ENCODE measurements at regions not wholly inside any gene's neighbourhood (a gene's known extent, or its start where the extent isn't known, plus 50 kb on each side); places are given as distances from the start of the nearest gene placed in this dataset.

DNA sequence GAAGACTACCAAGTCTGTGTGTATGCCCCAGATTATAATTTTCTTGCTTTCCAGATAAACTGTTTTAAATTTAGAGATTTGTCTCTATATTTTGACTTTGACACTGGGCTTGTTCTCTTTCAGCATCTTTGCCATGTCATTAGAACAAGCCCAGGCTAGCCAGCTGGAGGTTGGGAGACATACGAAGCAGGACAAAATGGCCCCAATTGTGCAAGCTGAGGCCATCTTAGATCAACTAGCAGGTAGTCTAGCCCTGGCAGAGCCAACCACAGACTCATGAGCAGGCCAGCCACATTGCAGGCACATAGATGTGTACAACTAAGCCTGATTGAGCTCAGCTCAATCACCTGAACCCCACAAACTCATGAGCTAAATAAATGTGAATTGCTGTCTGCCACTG lies 321.4 kb downstream of the ATP23 start:
- no peak for DNase-seq (ENCODE audit: low read depth in 2 of 2)

DNA sequence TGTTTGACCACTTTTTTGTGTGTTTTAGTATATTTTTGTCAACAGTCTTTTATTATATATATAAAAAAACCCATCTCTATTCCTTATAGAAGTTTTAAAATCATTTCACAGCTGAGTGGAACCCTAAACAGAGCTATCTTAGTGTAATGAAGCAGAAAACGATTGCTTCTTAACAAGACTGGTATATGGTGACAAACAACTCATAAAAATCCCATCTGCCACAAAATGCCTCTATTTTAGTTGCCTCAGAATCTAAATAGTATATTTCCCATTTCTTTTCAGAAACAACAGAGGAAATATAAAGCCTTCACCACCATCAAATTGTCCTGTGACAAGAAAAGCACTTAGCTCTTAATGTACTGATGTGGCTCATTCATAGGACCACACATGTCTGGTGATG lies 322.4 kb downstream of the ATP23 start:
- no peak for DNase-seq (ENCODE audit: low read depth in 2 of 2)

DNA sequence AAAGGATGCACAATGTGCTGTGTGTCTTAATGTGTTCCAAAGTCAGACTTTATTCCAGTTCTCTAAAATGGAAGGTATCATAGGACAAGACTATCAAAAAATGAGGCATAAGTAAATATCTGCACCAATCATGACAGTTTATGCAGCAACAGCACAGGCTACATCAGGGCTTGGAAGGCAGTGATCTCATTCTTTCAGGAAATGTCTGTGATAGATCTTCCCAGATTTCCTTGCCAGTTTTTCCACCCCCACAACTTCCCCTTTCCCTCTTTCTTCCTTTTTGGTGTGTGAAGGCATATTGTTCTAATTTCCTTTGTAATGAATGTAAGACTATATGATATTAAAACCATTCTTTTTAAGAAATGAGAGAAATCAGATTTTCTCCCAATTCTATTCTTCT lies 326.7 kb downstream of the ATP23 start:
- DNase-seq (ENCODE audit: low read depth in 2 of 2), result peak; percentile 59 to 83

DNA sequence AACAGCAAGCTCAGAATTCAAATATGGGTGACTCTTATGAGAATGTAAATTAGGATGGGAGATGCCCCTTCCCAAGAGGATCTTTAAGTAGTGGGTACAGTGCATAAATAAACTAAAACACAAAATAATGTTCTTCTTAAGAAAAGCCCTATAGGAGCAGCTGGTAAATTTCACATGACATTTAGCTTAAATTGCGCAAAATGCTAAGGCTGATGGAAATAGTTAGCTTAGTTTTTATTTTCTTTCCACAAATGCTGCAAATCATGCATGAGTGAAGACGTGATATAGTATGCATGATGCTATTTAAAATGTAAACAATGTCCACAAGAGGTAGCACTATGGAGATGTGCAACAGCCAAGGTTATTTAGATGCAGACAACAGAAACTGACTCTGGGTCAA lies 328.1 kb downstream of the ATP23 start:
- no peak for DNase-seq (ENCODE audit: low read depth in 2 of 2)

DNA sequence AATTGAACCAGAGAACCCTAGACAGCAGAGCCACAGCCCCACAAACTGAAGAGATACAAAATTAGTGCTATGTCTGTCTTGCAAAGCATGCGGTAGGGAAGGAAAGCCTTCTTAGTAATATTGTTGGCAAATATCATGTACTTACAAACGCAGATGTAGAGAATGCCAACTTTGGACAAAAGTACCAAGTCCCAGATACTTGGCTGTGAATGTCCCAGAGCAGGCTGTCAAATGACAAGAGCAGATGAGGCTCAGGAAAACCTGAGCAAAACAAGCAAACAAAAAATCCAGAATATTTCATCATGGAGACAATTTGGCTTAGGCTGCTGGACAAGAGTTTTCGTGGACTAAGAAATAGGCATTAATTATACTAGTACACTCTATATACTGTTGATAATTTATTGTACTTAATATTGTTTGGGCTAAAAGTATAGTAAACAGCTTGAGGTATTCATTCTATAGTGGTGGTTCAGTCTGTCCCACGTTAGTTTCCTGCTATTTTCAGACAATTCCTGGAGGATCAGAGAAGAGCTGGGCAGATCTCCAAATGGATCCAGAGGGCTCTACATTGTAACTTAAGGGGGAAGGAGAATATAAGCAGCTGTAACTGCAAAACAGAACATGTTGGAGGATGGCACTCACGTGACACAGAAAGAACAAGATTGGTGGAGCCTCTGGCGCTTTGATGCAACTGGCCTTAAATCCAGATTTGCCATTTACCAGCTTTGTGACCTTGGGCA lies 329.8 kb downstream of the ATP23 start:
- DNase-seq (ENCODE audit: low read depth in 2 of 2), result no peak

DNA sequence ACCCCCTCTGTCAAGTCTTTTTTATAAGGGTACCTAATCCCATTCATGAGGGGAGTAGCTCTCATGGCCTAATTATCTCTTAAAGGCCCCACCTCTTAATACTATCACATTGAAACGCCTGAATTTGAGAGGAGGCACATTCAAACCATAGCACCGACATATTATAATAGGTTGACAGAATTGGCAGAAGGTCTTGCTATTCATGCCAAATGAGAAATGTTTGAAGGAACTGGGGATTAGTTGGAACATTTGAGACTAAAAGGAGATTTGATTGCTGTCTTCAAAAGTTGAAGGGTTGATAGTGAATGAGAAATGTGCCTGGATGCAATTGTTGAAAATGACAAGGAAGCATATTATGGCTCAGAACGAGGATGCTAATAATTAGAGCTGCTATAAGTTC lies 331.1 kb downstream of the ATP23 start:
- no peak for DNase-seq (ENCODE audit: low read depth in 2 of 2)

DNA sequence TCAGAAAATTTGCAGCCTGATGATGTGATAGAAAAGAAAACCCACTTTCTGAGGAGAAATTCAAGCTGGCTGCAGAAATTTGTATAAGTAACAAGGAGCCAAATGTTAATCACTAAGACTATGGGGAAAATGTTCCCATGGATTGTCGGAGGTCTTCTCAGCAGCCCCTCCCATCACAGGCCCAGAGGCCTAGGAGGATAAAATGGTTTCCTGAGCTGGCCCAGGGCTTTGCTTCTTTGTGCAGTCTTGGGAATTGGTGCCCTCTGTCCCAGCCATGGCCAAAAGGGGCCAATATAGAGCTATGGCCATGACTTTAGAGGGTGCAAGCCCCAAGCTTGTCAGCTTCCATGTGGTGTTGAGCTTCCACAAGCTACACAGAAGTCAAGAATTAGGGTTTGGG lies 335.9 kb downstream of the ATP23 start:
- DNase-seq (ENCODE audit: low read depth in 2 of 2), result no peak

DNA sequence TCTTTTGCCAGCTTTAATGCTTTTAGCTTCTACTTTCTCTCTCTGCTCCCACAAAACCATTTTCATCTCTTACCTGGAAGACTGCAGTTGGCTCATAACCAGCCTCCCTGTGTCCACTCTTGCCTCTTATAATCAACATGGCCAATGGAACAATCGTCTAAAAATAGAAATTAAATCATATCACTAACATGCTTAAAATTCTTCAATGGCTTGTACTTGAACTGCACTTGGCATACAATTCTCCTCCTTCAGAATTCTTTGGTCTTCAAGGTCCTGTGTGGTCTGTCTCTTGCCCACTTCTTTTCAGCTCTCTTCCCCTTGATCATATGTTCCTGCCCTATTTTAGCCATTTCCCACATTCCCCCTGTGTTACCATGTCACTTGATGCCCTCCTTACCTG lies 342.2 kb downstream of the ATP23 start:
- DNase-seq (ENCODE audit: low read depth in 2 of 2), result no peak

DNA sequence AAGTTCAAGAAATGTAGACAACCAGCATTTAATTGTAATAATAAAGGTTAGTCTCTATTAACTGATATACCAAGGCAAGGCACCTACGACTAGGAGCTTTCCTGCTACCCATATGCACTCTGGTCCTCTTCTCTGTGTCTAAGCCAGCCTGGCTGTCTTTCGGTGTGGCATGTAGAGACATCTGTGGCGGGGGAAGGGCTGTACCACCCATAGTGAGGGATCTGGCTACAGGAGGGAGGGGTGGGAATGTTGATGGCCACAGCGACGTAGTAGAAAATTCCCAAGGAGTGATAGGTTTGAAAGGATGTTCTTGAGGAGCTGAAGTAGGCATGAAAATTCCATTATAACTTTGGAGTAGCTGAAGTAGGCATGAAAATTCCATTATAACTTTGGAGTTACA lies 344.2 kb downstream of the ATP23 start:
- DNase-seq (ENCODE audit: low read depth in 2 of 2), result no peak

DNA sequence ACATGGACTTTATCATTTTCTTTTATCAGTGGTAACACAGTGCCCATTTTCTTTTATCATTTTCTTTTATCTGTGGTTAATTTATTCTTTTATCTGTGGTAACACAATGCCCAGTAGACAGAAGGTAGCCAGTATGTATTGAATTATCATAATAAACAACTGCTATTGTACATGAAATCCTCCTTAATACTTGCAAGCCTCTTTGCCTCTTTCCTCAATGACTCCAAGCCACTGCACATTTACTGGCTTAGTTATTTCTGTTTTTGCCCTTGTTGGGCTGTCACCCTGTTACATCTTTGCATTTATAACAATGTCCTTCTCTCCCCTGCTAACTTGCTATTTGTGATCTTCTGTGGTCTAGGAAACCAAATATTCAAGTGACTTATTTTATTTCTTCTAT lies 345.0 kb downstream of the ATP23 start:
- DNase-seq (ENCODE audit: low read depth in 2 of 2), result no peak

DNA sequence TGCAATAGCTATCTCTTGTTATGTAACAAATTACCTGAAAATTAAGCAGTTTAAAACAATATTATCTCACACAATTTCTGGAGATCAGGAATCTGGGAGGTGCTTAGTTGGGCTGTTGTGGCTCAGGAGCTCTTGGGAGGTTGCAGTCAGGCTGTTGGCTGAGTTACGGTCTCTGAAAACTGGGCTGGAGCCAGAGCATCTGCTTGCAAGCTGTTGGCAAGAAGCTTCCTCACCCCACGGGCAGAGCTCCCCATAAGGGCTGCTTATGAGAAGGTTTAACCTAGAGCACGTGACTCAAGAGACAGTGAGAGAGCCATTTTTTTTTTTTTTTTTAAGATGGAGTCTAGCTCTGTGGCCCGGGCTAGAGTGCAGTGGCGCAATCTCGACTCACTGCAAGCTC lies 346.8 kb downstream of the ATP23 start:
- no peak for DNase-seq (ENCODE audit: low read depth in 2 of 2)

DNA sequence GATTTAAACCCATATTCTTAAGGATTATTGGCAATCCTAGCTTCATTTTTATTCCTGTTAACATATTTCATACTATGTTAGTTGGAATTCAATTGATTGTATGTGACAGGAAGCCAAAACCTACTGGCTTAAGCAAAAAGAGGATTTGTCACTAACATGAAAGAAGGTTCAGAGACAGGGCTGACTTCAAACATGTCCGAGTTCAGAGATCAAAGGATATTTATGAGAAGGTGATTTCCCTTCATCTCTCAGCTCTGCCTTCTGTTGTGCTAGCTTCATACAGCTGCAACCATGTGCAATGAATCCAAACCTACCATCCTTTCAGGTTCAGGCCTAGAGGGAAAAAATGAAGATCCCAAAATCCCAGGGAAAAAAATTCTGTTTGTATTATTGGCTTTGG lies 349.7 kb downstream of the ATP23 start:
- no peak for DNase-seq (ENCODE audit: low read depth in 2 of 2)

DNA sequence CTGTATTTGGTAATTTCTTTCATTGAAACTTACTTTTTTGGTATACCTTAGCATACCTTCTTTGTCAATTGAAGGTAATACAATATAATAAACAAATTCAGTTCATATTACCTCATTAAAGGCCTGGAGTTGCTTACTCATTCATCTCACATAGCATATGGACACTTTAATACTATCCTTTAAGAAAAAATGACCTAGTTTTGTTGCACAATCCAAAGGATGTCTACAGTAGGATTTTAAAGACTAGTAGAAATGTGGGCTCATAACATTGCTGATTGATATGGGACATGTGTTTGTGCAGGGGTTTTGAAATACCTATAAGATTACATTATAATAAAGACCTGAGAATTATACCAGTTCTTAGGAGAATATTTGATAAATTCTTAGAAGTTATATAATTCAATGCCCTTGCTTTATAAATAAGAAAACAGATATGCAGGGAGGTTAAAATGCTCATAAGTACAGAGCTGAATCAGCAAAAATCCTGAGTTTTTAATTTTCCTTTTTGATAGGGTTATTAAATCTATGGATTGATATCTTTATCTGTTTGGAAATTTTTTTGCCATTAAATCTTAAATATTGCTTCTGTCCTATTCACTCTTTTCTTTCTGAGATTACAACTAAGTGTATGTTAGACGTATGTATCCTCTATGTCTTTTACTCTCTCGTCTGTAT lies 352.1 kb downstream of the ATP23 start:
- no peak for DNase-seq (ENCODE audit: low read depth in 2 of 2)

DNA sequence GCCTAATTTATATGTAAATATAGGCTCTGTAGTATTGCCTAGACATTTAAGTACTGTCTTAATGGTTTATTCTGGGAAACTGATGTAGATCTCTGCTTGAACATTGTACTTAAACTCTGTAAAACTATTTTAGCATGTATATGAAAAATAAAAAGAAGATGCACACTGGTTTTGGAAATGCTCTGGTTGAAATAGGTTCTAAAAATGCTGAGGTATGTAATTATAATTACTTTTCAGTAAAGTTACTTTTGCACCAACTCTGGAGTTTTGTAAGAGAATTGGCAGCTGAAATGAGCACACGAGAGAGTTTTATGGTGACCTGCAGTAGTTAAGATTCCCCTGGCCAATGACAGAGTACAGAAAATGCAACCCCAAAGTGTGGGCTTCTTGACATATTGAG lies 353.9 kb downstream of the ATP23 start:
- DNase-seq (ENCODE audit: low read depth in 2 of 2), result no peak

DNA sequence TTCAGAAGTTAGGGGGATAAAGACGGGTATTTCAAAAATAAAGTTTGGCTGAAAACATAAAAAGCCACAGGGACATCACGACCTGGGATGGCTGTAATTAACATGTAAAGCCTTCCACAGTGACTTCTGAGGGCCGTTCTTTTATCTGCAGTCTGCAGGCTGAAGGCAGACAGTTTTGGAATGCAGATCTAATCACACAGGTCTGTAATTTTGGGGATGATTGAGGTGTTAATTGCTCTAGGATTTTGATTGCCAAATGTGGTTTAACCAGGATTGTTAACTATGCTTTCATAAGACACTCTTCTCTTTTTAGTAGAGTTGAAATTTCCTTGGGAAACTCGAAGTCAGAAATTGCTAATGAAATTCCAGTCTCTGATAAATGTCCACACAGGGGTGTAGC lies 355.5 kb downstream of the ATP23 start:
- DNase-seq (ENCODE audit: low read depth in 2 of 2), result no peak

DNA sequence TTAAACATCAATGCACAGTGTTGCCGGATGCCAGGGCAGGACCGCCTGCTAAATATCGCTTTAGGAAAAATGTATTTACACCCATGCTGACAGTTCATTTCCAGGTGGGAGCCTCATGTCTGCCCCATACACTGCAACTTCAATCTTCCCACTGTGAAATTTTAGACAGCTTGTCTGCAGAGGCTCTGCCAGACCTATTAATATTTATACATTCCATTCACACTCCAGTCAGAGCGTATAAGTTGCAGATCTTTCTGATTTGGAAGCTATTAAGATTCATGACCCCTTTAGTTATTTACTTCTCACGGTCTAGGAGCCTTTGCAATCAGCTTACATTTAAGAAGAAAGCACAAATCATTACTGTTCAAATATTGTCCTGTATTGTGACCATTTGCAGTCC lies 357.4 kb downstream of the ATP23 start:
- no peak for DNase-seq (ENCODE audit: low read depth in 2 of 2)

DNA sequence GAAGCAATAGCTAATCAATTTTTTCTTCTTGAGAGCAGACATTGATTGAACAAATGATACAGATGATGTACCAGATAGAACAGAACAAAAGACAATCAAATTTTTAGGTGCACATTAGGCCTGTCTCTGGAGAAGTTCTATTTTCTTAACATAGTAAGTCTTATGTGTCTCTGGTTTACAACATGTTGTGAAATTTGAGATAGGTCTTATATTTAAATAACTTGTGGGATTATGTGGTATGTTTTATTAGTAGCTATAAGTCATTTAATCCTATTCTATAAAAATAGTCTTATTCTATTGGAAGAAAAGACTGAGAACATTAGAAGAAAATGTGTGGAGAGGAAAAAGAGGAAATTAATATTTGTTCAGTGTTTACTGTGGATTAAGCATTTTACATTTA lies 358.0 kb downstream of the ATP23 start:
- DNase-seq (ENCODE audit: low read depth in 2 of 2), result no peak

DNA sequence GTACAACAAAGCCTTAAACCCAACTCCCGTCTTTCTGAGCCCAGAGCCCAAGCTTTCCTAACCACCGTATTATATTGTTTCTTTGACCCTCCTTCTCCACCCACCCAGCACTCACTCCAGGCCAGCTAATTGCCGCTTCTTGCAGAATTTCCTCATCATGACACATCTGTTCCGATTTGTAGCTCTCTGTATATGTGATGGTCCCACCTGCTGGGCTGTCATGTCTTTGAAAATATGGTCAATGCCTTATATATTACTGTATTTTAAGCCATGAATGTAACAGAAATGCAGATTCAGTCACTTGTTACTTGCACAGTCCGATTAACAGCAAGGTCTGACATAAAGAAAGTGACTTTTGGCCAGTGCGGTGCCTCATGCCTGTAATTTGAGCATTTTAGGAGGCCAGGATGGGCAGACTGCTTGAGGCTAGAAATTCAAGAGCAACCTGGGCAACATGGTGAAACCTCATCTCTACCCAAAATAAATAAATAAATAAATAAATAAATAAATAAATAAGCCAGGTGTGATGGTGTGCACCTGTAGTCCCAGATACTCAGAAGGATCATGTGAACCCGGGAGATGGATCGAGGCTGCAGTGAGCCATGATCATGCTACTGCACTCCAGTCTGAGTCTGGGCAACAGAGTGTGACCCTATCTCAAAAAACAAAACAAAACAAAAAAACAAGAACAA lies 359.8 kb downstream of the ATP23 start:
- DNase-seq (ENCODE audit: low read depth in 2 of 2), result peak in 1 of 2 donors; percentile 7

DNA sequence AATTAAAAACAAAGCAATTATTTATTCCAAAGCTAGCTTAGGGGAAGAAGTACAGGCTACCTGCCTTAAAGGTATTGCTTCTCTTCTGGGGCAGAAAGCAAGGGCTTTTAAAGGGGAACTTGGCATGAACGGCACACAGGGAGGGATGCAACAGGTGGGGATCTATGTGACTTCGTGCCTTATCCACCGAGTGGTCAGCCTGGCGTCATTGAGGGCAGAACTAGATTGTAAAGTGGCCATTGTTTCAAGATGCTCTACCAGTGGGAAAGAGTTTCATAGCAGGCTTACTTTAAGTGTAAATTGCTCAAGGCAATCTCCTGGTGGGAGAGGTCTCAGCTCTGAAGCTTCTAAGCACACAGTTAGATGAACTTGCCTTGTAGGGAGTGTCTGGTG lies 360.4 kb downstream of the ATP23 start:
- DNase-seq (ENCODE audit: low read depth in 2 of 2), result no peak

DNA sequence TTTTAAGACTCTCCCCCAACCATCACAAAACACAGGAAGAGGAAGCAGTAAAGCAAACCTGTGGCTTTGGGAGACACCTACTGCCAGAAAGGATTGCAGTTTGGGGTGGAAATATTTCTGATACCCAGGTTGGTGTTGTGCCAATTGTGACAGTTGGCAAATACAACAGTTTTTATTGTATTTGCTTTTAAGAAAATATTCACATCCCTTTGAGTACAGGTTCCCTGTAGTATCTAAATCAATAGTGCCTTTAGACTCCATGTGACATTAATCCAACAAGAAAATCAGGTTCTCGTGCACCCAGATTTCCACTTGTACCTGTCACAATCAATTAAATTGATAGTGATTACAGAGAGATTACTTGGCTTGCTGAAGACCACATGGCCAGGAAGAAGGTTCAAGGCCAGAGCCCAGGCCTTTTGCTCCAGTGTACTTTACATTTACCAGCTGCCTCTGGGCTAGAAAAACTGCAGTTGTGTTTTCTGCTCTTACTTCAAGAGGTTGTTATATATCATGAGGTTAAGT lies 361.2 kb downstream of the ATP23 start:
- DNase-seq (ENCODE audit: low read depth in 2 of 2), result peak in 1 of 2 donors; percentile 65

DNA sequence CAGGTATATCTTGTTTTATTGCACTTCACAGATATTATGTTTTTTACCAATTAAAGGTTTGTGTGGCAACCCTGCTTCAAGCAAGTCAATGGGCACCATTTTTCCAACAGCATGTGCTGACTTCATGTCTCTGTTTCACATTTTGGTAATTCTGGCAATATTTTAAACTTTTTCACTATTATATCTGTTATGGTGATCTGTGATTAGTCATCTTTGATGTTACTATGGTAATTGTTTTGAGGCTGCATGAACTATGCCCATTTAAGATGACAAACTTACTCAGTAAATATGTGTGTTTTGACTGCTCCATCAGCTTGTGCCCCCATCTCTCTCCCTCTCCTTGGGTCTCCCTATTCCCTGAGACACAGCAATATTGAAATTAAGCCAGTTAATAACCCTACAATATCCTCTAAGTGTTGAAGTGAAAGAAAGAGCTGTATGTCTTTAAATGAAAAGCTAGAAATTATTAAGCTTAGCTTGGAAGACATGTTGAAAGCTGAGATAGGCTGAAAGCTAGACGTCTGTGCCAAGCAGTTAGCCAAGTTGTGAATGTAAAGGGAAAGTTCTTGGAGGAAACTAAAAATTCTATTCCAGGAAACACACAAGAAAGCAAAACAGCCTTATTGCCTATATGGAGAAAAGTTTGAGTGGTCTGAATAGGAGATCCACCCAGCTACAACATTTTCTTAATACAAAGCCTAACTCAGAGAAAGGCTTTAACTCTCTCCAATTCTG lies 365.1 kb downstream of the ATP23 start:
- peak in 1 of 2 donors; percentile 59 for DNase-seq (ENCODE audit: low read depth in 2 of 2)

DNA sequence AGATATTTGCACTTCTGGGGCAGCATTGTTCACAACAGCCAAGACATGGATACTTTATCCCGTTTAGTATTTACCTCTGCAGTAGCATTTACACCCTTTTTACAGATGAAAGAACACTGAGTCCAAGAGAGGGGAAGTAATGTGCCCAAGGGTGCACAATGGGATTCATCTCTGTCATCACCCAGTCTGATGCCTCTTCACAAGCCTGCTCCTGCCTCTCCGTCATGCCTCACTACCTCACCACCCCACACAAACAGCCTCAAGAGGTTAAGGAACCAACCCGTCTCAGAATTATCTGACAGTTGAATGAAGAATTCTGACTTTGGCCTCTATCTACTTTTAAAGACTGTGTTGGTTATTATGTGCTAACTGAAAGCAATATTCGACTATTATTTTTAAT lies 368.4 kb downstream of the ATP23 start:
- DNase-seq (ENCODE audit: low read depth in 2 of 2), result no peak

Data from lung microvascular endothelial cell (primary cell).